ENCODE measurements at regions not wholly inside any gene's neighbourhood (a gene's known extent, or its start where the extent isn't known, plus 50 kb on each side); places are given as distances from the start of the nearest gene placed in this dataset.

DNA sequence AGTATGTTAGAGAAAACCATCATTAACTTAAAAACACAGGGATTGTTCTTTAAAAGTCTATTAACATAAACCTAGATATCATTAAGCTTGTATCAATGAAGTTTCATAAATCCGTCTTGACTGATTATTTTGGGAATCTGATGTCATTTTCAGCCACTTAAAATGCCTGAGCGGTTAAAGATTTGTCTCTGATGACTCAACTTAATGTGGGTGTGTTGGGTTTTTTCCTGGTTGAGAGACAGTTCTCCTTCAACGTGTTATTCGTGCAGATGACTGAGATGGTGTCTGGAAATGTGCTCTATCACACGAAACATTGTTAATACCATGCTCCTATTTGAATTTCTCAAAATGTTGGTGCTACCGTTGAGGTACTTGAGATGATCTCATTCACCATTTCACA is 227.3 kb upstream of the TENM3 start:
- H3K4me3 ChIP-seq (ENCODE audit: severe bottlenecking) = no peak overlapping the region
- ATAC-seq (ENCODE audit: low read depth) (no peak), DNase-seq (ENCODE audit: low spot score) (no peak)
- no peak overlapping the region for H3K27ac ChIP-seq (ENCODE audit: poor library complexity, severe bottlenecking)
- H3K9me3 ChIP-seq (ENCODE audit: severe bottlenecking) = no peaks in the 10 kb centered on the region
- H3K36me3 ChIP-seq (ENCODE audit: low read depth) = no peaks in the 10 kb centered on the region
- no peak for TF ChIP-seq CTCF (IDR thresholded peaks at IDR 0.05; ENCODE audit: poor library complexity, severe bottlenecking)
- no peaks in the 10 kb centered on the region for H3K4me1 ChIP-seq (ENCODE audit: insufficient read depth, poor library complexity, severe bottlenecking)
- no peaks in the 10 kb centered on the region for H3K27me3 ChIP-seq (ENCODE audit: insufficient read depth, poor library complexity, severe bottlenecking)

DNA sequence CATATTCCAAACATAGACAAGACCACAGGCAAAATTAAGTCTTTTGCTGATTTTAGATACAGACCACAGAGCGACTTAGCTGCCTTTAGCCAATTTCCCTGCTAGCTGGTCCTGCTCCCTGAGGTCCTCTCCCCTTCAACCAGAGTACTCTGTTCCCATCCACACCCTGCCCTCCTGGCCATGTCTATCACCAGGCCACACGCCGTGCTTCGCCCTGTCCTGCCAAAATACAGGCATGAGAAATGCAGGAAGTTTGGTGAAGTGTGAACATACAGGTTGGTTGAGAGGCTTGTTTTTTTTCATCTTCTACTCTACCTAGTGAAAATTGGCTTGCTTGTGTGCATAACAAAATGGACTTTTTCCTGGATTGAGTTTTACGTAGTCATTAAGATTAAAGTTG is 226.2 kb upstream of the TENM3 start:
- Histone ChIP-seq H3K4me1 (ENCODE audit: insufficient read depth, poor library complexity, severe bottlenecking) (no peaks in the 10 kb centered on the region), H3K27me3 (ENCODE audit: insufficient read depth, poor library complexity, severe bottlenecking) (no peaks in the 10 kb centered on the region), H3K27ac (ENCODE audit: poor library complexity, severe bottlenecking) (no peak overlapping the region), H3K9me3 (ENCODE audit: severe bottlenecking) (no peaks in the 10 kb centered on the region), H3K36me3 (ENCODE audit: low read depth) (no peaks in the 10 kb centered on the region), H3K4me3 (ENCODE audit: severe bottlenecking) (no peak overlapping the region)
- ATAC-seq (ENCODE audit: low read depth) (no peak), DNase-seq (ENCODE audit: low spot score) (no peak)
- TF ChIP-seq CTCF (IDR thresholded peaks at IDR 0.05; ENCODE audit: poor library complexity, severe bottlenecking) = no peak

DNA sequence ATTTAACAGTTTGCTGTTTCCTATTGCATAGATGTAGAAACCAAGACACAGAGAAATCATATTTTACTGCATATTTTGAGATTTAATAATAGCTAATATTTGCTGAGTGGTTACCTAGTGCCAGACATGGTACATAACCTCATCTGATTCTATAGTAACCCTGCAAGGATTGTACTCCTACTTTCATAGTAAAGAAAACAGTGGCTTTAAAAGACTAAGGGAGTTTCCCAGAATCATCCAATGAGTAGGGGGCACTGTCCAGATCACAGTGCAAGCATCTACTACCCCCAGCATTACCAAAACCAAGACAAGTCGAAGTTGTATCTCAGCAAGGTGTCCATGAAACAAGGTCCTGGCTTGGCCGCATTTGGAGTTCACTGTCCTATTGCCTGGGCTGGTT is 224.5 kb upstream of the TENM3 start:
- Histone ChIP-seq H3K36me3 (ENCODE audit: low read depth) (no peaks in the 10 kb centered on the region), H3K27me3 (ENCODE audit: insufficient read depth, poor library complexity, severe bottlenecking) (no peaks in the 10 kb centered on the region), H3K27ac (ENCODE audit: poor library complexity, severe bottlenecking) (no peak overlapping the region), H3K4me3 (ENCODE audit: severe bottlenecking) (no peak overlapping the region), H3K9me3 (ENCODE audit: severe bottlenecking) (no peaks in the 10 kb centered on the region), H3K4me1 (ENCODE audit: insufficient read depth, poor library complexity, severe bottlenecking) (no peaks in the 10 kb centered on the region)
- TF ChIP-seq CTCF (IDR thresholded peaks at IDR 0.05; ENCODE audit: poor library complexity, severe bottlenecking) = no peak
- ATAC-seq (ENCODE audit: low read depth) (no peak), DNase-seq (ENCODE audit: low spot score) (no peak)

DNA sequence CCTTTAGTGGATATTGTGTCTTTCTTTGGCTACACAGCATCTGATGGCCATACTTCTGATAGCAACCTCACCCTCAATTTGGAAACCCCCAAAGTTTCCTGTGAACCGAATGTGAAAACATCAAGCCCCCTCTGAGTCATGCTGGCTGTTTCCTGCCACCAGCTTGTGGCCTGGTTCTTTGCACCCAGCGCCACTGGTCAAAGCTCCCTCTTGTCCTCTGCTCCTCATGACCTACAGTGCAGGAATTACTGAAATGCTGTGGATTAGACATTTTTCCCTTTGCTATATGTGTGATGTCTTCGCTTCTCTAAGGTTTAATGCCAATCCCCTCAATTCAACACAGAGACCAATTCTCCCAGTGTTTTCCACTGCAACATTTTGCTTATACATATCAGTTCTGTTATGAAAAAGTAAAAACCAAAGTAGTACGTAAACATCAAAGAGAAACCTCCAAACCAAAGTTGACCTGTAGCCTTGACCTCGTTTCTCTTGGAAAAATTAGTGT is 224.0 kb upstream of the TENM3 start:
- H3K27ac ChIP-seq (ENCODE audit: poor library complexity, severe bottlenecking) = no peak overlapping the region
- no peak for ATAC-seq (ENCODE audit: low read depth)
- no peaks in the 10 kb centered on the region for H3K9me3 ChIP-seq (ENCODE audit: severe bottlenecking)

More for the DNA sequence above, 224.0 kb upstream of the TENM3 start:
- Histone ChIP-seq H3K27me3 (ENCODE audit: insufficient read depth, poor library complexity, severe bottlenecking) (no peaks in the 10 kb centered on the region), H3K36me3 (ENCODE audit: low read depth) (no peaks in the 10 kb centered on the region), H3K4me3 (ENCODE audit: severe bottlenecking) (no peak overlapping the region), H3K4me1 (ENCODE audit: insufficient read depth, poor library complexity, severe bottlenecking) (no peaks in the 10 kb centered on the region)
- no peak for DNase-seq (ENCODE audit: low spot score)
- TF ChIP-seq CTCF (IDR thresholded peaks at IDR 0.05; ENCODE audit: poor library complexity, severe bottlenecking) = no peak

Data from RWPE2 (cell line).